GM19438 (cell line): ENCODE measurements at regions not wholly inside any gene's neighbourhood (a gene's known extent, or its start where the extent isn't known, plus 50 kb on each side); places are given as distances from the start of the nearest gene placed in this dataset.

Source experiments
- ATAC-seq: cut with Tn5 transposase; IDR thresholded peaks from one replicate; pipeline ENCODE4 v1.9.1; 2021; ENCODE audit warnings: low read depth; ENCODE audit not compliant: unreplicated experiment

GRCh38 chr16:80489173-80489572, 51.6 kb upstream of the DYNLRB2 start:
- no peak for ATAC-seq

GRCh38 chr16:80488167-80488566, 52.6 kb upstream of the DYNLRB2 start:
- ATAC-seq, result no peak

- ATAC-seq, result peak; percentile 83
Observed at GRCh38 chr16:80480664-80481063, 60.1 kb upstream of the DYNLRB2 start.

- no peak for ATAC-seq
Observed at GRCh38 chr16:80477838-80478237, 63.0 kb upstream of the DYNLRB2 start.

DNA sequence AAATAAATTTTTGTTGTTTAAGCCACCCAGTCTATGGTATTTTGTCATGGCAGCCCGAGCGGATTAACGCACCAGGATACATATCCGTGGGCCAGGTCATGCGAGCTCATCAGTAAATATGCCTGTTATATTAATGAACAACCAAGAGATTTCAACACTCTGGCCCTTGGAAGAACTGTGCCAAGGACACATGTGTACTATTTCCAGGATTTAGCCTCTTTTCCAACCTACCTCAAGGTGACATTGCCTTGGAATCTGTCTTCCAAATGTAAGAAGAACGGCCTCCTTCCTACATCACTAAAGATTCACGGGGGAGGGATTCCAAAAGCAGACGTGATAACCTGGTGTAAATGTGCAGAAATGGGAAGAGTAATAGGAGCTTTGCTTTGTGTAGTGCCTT, 72.8 kb upstream of the DYNLRB2 start:
- ATAC-seq, result no peak

DNA sequence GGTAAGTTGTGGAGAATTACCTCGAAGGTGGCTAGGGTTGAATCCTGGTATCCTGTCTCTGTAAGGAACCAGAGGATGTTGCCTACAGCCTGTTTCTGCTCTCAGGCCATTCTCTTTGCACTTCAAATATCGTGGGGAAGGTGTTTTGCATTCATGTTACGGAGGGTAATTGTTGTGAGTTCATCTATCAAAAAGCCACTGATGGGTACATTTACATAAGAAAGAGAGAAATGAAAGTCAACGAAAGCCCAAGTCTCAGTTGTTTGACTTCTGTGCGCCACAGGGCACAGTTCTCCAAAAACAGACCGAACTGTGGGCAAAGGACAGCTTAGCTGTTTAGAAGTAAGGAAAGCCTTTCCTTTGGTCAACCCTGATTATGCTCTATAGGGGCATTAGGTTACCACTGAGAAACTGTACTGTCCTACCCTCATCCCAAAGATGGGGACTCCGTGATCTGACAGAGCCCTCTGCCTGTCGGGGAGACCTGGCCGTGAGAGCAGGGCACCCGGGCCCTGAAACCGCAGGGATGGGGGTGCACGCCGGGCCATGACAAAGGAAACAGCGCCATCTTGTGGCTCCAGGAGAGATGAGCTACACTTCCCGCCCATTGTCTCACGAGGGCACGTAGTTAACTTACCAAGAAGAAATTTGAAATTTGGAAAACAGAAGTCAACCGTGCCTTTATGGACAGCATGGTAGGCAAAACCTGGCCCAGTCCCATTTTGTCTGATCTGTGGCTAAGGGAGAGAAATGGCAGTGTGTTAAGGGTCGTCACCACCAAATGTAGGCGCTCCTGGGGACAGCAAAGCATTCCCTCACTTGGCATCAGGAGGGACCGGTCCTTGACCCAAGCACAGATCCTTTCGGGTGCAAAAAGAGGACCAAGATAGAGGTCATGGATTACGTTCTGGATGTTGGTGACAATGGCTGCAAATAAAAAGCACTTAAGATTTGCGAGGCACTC, 74.5 kb upstream of the DYNLRB2 start:
- peak; percentile 83 for ATAC-seq

- no peak for ATAC-seq
Observed at GRCh38 chr16:80463751-80464495, 76.9 kb upstream of the DYNLRB2 start.

DNA sequence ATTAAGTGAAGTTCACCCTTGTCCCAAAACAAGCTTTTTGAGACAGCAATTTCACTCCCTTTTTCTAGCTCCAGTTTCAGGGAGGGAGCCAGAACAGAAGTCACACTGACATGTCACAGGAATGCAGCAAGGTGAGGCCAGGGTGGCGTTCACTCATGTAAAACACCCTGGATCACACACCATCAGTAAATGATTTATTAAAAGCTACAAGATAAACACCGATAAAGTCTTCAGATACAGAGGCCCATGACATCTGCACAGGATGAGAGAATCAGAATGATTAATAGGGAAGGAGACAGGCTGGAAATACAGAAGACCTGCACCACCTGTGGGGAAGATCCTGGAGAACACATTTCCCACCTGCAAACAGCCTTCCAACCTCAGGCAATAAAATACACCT, 77.5 kb upstream of the DYNLRB2 start:
- no peak for ATAC-seq

GRCh38 chr16:80462917-80463316, 77.9 kb upstream of the DYNLRB2 start:
- no peak for ATAC-seq

DNA sequence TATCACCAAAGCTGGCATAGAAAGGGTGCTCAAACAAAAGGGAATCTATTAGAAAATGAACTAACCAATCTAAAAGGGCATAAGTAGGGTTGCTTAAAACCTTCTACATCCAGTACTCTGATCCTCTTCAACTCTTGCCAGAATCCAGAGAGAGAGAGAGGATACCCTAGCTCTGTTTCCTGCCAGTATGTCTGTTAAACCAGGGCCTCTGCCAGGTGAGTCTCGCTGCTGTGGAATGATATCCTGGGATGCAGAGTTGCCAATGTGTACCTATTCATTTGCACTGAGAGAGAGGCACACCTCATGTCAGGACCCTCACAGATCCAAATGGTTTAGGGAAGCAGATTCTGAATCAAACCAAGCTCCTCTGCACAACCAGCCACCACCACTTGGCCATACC, 79.8 kb upstream of the DYNLRB2 start:
- ATAC-seq, result no peak

GRCh38 chr16:80459966-80460365, 80.8 kb upstream of the DYNLRB2 start:
- no peak for ATAC-seq

GRCh38 chr16:80459331-80459777, 81.4 kb upstream of the DYNLRB2 start:
- no peak for ATAC-seq

DNA sequence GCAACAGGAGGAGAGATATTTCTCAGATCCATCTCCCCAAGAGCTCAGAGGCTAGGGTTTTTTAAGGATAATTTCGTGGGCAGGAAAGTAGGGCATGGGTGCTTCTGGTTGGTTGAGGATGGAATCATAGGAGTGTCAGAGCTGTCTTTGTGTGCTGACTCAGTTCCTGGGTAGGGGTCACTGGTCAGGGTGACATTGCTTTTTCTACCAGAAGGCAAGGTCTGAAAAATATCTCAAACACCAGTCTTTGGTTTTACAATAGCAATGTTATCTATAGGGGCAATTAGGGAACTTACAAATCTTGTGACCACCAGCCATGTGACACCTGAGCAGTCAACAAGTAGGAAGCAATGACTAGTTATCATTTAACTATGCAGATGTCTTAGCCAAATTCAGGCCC, 82.9 kb upstream of the DYNLRB2 start:
- no peak for ATAC-seq

- no peak for ATAC-seq
Observed at GRCh38 chr16:80454802-80455201, 86.0 kb upstream of the DYNLRB2 start.

DNA sequence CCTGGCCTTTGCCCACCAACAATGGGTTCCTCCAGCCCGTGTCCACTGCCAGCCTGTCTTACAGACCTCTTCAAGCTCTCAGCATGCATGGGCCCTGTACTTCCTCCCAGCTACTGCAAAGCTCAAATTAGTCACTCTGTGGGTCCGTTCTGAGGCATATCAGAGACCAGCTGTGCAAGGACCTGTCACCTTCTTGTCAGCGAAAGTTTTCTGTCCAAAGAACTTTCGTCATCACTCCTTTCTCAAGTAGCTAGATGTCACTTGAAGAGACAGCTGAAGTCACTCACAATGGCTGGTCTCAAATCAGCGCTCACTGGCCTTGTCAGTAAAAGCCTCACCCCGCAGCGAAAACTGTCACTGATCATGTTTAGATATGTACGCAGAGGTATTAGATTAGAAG, 91.4 kb upstream of the DYNLRB2 start:
- no peak for ATAC-seq

- no peak for ATAC-seq
Observed at GRCh38 chr16:80447241-80447640, 93.6 kb upstream of the DYNLRB2 start.

DNA sequence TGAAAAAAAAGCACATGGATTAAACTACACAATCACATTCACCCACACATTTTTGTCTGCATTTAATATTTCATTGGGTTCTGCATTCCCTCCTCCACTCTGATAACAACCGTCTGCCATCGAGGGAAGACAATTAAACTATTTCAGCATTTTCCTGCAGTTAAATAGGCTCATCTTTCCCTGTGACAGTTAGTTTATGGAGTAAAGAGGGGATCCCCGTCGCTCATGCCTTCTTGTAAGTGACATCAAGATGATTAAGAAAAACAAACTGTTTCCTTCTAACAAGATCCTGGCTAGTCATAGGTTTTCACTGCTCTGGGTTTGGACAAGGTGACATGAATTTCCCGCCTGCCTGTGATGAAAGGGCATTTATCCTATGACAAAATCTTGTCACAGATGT, 98.0 kb upstream of the DYNLRB2 start:
- no peak for ATAC-seq

- no peak for ATAC-seq
Observed at GRCh38 chr16:80441935-80442334, 98.9 kb upstream of the DYNLRB2 start.

- ATAC-seq, result no peak
Observed at GRCh38 chr16:80440667-80441066, 100.1 kb upstream of the DYNLRB2 start.

DNA sequence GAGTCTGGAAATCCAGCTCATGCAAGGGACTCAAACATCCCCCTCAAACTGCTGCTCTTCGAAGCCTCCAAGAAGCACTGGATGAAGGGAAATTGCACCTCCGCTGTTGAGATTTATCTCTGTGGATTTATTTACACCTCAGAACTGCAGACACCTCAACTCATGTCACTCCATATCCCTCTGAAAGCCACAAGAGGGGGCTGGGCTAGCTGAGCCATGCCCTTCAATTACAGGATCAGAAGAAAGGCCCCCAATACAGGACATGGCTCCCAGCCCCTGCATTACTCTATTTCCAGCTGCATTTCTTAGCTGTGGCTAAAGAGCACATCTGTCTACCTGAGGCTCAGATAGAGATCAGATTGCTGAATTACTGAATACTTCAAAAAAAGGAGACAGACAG, 103.1 kb upstream of the DYNLRB2 start:
- ATAC-seq, result no peak

DNA sequence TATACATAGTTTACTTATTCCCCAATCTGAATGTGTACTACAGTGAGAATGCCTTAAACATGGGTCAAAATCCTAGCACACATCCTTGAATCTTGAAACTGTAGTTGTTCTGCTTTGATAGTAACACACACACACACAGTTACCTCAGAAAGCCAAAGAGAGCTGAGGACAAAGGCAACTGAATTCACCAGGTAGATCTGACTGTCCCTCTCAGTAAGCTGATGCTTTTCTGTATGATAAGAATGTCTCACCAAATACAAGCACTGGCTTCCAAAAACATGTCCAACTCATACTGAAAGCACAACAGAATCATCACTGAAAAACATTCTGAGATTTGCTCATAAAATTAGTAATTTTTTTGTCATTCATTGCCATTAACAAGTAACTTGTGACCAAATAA, 104.3 kb upstream of the DYNLRB2 start:
- no peak for ATAC-seq

- no peak for ATAC-seq
Observed at GRCh38 chr16:80433623-80434022, 107.2 kb upstream of the DYNLRB2 start.
